ENCODE measurements at regions not wholly inside any gene's neighbourhood (a gene's known extent, or its start where the extent isn't known, plus 50 kb on each side); places are given as distances from the start of the nearest gene placed in this dataset.

DNA sequence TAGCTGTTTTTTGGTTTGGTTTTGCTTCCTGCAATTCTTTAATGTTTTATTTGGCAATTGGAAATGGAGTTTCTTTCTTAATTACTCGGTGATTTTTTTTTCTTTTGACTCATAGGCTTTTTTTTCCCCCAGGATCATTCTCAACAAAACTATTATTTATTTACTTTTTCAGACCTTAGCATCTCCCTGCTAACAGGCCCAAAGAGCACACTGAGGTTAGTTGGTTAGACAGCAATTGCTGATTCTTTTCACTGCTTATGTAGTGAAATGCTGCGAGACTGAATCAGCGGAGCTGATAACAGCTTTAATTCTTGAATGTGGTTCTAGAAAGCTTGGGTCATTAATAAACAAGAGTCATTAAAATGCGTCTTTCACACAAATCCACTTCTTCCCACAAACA lies 79.1 kb upstream of the ZFP64 start:
- TF ChIP-seq CTCF (IDR thresholded peaks at IDR 0.05) (no peak), POLR2A (IDR thresholded peaks at IDR 0.05) (no peak)

All from Peyer's patch (tissue), 4 donors.